Ureter (tissue), 1 donor: ENCODE measurements at regions not wholly inside any gene's neighbourhood (a gene's known extent, or its start where the extent isn't known, plus 50 kb on each side); places are given as distances from the start of the nearest gene placed in this dataset.

Experiments used
- DNase-seq: peaks from one replicate; pipeline ENCODE4 v3.0.0-alpha.2; 2020; ENCODE audit warnings: low spot score
- donor health status: DM: yes; HTN: yes; CAD: no.

DNA sequence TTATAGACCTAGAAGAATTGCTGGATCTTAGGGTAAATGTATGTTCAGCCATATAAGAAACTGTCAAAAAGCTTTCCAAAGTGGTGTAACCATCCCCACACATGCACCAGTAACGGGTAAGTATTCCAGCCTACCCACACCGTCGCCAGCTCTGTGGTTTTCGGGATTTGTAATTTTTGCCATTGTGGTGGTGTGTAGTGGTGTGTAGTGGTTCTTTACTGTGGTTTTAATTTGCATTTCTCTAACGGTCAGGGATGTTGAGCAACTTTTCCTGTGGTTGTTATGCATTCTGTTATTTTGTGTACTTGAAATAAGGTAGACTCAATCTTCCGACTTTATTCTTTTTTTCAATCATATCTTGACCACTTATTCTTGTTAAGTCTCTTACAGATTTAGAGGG lies 342.4 kb upstream of the AJAP1 start:
- DNase-seq, result no peak

DNA sequence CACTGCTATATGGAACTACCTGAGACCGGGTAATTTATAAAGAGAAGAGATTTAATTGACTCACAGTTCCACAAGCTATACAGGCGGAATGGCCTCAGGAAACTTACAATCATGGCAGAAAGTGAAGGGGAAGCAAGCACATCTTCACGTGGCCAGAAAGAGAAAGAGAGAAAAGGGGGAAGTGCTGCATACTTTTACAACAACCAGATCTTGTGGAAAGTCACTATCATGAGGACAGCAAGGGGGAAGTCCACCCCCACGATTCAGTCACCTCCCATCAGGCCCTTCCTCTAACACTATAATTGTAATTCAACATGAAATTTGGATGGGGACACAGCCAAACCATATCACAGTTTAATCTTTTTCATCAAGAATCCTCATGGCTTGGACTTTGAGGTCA lies 339.2 kb upstream of the AJAP1 start:
- no peak for DNase-seq

DNA sequence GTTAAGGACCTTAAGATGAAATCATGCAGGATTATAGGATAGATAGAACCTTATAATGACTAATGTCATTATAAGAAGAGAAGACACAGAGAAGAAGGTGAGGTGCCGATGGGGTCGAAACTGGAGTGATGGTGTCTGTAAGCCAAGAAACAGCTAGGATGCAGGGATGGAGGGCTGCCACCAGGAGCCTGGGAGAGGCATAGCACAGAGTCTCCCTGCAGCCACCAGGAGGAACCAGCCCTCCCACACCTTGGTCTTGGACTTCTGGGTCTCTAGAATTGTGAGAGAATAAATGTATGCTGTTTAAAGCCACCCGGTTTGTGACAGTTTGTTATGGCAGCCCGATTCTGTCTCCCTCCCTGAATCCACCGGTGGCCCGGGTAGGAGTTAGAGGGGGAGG lies 337.2 kb upstream of the AJAP1 start:
- DNase-seq, result no peak

DNA sequence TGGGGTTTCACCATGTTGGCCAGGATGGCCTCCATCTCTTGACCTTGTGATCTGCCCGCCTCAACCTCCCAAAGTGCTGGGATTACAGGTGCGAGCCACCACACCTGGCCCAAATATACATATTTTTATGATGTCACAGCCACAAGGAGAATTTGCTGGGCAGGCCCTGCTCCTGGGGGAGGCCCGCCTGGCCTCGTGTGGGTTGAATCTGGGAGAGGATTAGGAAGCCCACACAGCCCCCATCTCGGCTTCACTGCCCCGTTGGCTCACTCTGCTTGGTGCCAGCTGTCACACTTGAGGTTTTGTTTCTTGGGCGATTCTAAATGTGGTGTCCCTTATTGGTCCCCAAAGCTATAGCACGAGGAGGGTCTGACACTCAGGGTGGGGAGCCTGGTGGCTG lies 335.7 kb upstream of the AJAP1 start:
- DNase-seq, result no peak

DNA sequence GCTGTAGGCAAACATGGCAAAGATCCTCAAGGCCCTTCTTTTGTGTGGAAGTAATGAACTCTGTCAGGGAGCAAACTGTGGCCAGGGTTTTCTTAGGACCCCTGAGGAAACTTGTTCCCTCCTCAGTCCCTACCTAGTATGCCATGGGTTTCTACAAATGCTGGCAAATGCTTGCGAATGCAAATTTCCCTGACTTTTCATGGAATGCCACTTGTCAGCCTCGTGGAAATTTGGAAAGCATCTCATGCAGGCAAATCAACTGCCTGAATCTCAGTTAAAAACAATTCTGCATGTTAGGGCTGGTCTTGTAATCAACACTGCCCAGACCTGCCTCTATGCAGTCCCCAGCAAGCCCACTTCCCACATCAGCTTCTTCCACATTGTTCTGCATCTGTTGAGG lies 334.9 kb upstream of the AJAP1 start:
- no peak for DNase-seq

DNA sequence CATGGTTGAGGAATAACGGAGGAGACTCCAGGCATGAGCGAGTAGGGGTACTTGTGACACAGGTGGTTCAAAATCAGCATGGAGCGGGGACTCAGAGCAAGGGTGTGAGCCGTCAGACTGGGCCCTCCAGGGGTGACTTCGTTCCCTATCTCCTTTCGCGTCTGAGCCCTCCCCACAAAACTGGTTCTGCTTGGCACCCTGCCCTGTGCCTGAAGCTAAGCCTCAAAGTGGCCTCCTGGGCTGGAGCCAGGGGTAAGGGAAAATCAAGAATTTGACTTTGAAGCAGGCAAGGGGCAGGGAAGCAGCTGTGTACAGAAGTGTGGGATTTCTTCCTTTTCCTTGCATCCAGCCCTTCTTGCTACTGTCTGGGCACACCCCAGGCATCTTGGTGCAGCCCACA lies 331.5 kb upstream of the AJAP1 start:
- no peak for DNase-seq

DNA sequence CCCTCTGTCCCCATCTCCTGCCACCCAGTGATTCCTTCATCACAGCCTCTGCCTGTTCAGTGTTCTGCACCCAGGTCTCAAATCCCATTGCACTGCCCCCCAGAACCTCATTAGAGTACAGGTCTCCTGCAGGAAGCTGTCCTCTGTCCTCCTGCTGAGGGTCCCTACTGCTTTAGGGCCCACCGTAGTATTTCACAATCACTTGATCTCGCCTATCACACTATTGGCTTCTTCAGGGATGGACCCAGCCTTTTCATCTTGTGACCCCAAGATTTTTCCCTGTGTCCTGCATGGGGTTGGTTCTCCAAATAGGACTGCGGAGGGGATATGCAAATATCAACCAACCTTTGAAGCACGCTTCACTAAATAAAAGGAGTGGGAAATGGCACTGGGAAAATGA lies 331.1 kb upstream of the AJAP1 start:
- no peak for DNase-seq

DNA sequence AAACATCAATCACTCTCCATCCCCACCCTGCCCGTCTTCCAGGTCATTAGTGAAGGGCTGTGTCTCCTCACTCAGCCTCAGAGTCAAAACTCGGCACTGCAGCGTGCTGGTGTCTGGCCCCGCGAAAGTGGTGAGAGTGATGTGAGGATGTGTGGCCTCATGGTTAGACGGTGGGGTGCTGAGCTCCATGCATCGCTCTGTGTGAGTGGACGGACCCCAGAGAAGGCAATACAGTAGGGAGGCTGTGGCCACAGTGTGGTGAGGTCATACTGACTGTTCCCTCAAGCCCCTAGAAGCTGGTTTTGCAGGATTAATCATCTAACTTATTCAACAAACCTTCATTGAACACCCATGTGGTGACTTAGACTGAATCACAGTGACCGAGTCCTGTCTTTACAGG lies 329.9 kb upstream of the AJAP1 start:
- no peak for DNase-seq

DNA sequence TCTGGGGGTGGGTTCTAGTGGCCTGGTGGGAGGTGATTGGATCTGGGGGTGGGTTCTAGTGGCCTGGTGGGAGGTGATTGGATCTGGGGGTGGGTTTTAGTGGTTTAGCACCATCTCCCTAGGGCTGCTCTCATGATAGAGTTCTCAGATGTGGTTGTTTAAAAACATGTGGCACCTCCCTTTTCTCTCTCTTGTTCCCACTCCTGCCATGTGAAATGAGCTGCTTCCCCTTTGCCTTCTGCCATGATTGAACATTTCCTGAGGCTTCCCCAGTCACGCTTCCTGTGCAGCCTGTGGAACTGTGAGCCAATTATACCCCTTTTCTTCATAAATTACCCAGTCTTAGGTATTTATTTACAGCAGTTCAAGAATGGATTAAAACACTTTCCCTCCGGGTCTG lies 327.3 kb upstream of the AJAP1 start:
- DNase-seq, result no peak

DNA sequence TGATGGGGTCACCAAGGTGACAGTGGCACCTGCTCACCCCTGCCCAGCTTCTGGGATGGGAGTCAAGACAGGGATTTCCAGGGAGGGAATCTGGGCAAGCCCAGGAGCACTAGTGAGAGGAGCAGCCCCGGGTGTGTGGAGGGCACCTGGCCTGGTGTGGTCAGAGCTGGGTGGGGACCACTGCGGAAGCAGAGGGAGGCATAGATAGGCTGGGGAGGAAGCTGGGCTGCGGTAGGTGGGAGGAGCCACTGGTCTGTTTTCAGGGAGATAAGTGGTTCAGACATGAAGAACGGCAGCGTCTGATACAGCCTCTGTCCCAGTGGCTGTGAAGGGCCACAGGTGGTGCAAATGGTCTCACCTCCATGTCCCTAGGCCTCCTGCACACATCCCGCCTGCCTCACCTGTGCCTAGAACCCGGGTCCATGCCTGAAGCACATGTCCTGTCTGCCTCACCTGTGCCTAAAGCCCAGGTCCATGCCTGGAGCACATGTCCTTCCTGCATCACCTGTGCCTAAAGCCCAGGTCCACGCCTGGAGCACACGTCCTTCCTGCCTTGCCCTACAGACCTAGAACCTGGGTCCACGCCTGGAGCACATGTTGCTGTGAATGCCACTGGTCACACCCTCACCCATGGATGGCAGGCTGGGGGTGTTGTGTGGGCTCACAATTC lies 325.9 kb upstream of the AJAP1 start:
- DNase-seq, result no peak

DNA sequence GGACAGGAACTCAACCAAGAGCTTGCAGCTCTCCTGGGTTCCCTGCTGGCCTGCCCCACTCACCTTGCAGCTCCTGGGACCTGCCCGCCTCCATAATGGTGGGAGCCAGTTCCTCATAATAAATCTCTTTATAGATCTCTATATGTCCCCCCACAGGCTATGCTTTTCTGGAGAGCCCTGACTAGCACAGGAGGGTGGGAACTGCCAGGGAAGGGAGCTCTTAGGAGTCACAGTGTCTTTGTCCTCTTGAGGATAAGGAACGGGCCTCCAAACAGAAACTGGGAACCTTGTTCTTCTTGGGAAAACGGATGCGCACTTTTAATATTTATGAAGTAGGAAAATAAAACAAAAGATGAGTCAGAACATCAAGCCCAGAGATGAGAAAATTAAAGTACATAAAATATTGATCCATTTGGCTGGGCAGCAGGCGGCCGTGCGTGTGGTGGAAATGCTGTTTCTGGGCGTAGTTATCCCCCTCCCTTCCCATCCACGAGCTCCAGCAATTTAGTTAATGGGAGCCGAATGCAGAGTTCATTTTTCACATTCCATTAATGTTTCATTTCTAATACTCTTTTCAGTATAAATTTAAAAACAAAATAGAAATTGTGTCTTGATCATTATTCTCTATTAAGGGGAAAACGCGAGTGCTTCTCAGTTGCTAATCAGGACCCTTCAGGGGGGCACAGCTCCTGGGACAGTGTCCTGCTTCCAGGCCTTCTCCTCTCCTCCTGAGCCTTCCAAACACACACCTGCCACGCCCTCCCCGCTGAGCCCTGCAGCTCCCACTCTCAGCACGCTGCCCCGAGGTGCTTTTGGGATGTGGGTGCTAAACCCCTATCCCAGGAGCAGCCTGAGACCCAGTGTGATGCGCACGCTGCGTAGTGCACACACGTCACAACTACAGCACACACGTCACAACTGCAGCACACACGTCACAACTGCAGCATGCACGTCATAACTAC lies 323.3 kb upstream of the AJAP1 start:
- no peak for DNase-seq

DNA sequence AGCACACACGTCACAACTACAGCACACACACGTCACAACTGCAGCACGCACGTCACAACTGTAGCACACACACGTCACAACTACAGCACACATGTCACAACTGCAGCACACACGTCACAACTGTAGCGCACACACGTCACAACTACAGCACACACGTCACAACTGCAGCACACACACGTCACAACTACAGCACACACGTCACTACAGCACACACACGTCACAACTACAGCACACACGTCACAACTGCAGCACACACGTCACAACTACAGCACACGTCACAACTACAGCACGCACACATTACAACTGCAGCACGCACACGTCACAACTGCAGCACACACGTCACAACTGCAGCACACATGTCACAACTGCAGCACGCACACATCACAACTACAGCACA lies 322.6 kb upstream of the AJAP1 start:
- no peak for DNase-seq

DNA sequence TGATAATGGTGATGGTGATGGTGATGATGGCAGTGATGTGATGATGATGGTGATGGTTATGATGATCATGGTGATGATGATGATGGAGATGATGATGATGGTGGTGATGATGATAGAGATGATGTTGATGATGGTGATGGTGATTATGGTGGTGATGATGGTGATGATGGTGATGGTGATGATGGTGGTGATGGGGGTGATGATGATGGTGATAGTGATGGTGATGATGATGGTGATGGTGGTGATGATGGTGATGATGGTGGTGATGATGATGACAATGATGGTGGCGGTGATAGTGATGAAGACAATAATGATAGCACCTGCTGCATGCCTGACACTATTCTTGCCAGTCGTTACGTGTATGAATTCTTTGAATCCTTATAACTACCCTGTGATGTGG lies 317.9 kb upstream of the AJAP1 start:
- no peak for DNase-seq

DNA sequence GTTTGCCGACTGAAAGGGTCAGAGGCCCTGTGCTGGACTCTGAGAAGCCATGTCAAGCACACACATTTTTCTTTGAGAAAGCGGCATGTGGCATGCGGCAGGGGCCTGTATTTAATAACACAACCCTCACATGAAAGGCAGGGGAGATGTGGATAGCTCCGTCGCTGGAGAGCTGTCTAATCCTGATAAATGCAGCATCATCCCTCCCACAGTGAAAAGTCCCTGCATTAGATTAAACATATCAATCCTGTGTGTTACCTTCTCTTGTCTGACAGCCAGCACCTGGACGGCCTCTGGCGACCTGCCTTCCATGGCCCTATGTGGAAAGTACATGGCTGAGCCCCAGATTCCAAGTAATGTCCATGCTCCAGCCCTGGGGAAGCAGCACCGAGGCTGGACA lies 313.0 kb upstream of the AJAP1 start:
- no peak for DNase-seq

DNA sequence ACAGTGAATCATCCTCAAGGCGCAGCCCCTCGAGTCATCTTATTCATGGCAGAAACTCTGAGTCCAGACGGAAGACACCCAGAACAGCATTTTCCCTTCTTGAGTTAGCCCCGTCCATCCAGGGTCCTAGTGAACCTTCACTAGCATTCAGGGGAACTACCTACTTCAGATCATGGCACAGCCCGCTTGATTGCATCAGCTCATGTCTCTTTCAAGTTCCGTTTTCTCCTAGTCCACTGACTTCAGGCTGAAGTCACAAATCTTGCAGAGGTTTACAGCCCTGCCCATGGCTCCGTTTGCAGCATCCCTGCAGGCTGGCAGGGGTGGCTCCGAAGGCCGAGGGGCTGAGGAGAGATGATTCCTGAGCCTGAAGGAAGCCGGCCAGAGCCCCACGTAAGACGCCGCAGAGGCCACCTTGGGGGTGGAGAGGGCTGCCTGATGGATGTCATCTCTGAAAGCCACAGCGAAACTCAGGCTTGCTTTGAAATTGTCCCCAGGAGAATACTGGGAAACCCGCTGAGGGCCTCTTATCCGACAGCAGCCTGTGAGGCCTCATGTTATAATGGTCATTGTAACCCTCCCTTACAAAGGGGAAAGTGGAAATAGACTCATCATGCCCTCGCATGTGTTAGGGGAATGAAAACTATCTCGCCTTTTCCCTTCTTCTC lies 310.2 kb upstream of the AJAP1 start:
- no peak for DNase-seq

DNA sequence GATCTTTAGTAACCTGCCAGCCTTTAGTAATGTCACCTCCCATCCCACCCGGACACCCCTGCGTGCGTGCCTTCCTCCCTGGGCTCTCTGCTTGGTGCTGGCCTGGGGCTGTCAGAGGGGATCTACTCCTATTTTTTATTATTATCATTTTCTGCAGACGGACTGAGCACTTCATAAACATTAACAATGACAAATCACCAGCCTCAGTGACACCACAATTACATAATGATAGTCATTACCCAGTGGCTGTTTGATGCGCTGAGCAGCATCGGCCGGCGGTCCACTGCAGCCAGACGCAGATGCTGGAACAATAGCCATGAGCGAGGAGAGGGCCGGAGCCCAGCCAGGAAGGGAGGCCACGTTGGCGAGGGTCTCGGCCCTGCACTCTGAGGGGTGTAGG lies 309.3 kb upstream of the AJAP1 start:
- DNase-seq, result no peak

DNA sequence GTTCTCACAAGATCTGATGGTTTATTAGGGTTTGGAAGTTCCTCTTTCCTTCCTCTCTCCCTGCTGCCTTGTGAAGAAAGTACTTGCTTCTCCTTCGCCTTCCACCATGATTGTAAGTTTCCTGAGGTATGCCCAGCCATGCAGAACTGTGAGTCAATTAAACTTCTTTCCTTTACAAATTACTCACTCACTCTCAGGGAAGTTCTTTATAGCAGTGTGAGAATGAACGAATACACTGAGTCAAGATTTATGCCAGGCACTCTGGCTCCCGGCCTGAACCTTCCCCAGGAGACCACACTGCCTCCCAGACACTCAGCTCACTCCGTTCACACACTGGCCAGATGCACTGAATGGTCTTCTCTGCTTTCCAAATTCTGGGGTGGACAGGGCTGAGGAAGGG lies 308.3 kb upstream of the AJAP1 start:
- DNase-seq, result no peak

DNA sequence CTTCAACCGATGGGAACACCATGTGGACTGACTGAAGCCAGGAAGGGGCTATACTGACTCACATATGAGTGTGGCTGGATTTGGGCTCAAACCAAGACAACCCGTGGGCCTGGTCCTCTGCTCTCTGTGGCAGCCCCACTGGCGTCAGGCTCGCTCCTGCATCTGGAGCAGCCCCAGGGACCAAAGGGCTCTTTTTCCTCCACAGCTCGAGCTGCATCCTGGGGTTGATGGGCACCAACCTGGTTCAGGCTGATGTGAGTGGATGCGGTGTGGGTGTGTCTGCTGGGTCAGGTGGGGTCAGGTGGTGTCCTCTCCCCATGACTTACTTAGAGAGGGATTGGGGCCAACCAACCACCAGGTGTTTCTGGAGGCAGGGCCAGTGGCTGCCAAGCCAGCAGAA lies 303.0 kb upstream of the AJAP1 start:
- no peak for DNase-seq

DNA sequence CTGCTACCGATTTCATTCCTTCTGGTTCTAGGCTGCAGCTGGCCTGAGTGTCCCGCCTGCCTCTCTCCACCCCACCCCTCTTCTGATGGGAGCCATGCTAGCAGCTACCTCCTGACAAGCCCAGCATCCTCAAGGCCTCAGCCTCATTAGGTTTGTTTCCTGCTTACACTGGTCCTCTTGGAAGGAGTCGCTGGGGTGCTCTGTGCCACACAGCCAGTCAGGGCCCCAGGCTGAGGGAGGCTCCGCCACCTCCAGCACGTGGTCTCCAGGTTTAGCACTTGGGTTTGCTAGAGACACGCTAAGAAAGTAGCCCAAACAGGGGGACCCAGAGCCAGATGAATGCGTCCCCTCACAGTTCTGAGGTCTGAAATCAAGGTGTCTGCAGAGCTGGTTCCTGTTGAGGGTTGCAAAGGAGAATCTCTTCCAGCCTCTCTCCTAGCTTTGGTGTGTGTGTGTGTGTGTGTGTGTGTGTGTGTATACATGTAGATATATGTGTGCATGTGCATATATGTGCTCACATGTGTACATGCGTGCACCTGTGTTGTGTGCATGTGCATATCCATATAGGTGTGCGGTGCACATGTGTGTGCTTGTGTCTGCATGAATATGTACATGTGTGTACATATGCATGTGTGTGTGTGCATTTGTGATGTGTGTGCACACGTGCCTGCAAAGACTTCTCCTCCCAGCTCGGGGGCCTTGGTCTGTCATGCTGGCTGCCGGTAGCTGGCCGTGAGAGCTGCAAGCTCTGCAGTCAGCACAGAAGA lies 301.1 kb upstream of the AJAP1 start:
- DNase-seq, result no peak

DNA sequence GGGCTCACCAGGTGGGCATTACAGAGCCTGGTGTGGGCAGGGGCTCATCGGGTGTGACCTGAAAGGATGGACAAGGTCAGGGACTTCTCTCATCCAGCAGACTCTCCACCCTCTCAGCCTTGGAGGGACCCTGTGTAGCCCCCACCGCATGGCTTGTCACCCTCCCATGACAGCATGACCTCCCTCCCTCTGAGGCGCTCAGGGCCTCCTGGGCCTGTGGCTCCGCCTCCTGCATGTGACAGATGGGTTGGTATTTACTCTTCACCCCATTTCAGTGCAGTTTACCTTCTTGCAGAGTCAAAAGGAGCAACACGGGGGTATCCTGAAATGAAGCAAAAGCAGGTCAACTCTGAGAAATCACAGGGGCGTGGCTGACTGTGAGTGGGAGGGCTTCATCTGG lies 298.6 kb upstream of the AJAP1 start:
- DNase-seq, result no peak

DNA sequence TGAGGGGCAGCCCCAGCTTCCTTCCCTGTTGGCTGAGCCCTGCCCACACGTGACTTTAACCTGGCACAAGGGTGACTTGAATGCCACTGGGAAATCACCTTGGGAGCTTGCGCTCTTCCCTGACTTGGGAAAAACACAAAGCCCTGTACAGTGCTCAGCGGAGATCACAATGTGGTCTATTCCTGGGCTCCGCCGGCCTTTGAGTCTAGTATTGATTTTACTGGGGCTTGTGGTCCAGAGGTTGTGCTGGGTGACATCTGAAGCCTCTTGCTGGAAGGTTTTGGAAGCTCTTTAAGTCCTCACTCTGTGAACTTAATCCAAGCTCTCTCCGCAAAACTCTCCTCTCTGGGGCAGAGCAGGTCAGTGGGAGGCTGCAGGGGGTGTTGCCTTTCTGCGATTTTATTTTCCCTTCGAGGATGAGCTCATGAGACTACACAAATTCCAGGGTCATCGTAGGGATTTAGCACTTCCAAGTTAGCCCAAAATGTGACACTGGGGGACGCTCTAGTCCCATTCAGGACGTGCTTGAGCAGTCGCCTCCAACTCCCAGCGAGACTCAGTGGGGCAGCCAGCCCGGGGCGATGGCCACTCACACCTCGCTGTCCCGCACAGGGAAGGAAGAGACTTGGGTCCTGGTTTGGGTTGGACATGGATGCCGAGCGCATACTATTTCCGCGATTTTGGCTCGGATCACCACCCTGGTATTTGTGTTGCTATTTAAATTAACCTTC lies 291.9 kb upstream of the AJAP1 start:
- DNase-seq, result no peak
